HEK293 (cell line): ENCODE measurements at regions not wholly inside any gene's neighbourhood (a gene's known extent, or its start where the extent isn't known, plus 50 kb on each side); places are given as distances from the start of the nearest gene placed in this dataset.

Experiments used
- CTCF ChIA-PET: fragments of 350-600 bp; formaldehyde crosslinking; extraction: SDS; loops from one replicate; lab custom pipeline; 2021; ENCODE audit warnings: antibody characterized with exemption; lab: Yijun Ruan, JAX
- POLR2A ChIA-PET: fragments of 300-600 bp; formaldehyde crosslinking; extraction: SDS; loops from one replicate; lab custom pipeline; 2020; ENCODE audit warnings: antibody characterized with exemption, inconsistent platforms; lab: Yijun Ruan, JAX
- H3K27ac ChIP-seq: fragments of 200-500 bp; sonication (Bioruptor generic); 2 replicates; pipeline ENCODE4 v1.5.1; 2014; ENCODE audit warnings: low read depth, low read length, control low read depth, inconsistent platforms; ENCODE audit errors: extremely low read depth
- H3K36me3 ChIP-seq, 2 experiments: fragments of 200-500 bp in 1 of 2; sonication (Bioruptor generic) in 1 of 2; 1 replicate in 1 of 2; 2 replicates in 1 of 2; pipeline ENCODE4 v1.5.1; 2014 to 2017; ENCODE audit warnings: inconsistent platforms in 2 of 2, low read length in 2 of 2; ENCODE audit not compliant: control insufficient read depth in 2 of 2, insufficient read depth in 1 of 2
- H3K4me1 ChIP-seq: fragments of 200-500 bp; sonication (Bioruptor generic); 2 replicates; pipeline ENCODE4 v1.5.1; 2014; ENCODE audit warnings: mild to moderate bottlenecking, low read length, inconsistent platforms; ENCODE audit not compliant: control insufficient read depth, insufficient read depth
- H3K4me3 ChIP-seq: 2 replicates; pipeline ENCODE4 v1.5.1; 2011; ENCODE audit warnings: low read depth, mild to moderate bottlenecking, control low read depth, low read length, moderate library complexity
- H3K9me3 ChIP-seq: fragments of 200-500 bp; sonication (Bioruptor generic); 2 replicates; pipeline ENCODE4 v1.5.1; 2014; ENCODE audit warnings: low read depth, low read length, inconsistent platforms; ENCODE audit not compliant: control insufficient read depth, insufficient read depth
- BCL11B ChIP-seq: fragments of 450-650 bp; formaldehyde crosslinking; IDR thresholded peaks from 2 replicates; pipeline ENCODE4 v1.5.1; 2016; ENCODE audit warnings: low read depth, missing biosample characterization, missing genetic modification characterization
- GLIS2 ChIP-seq: fragments of 450-650 bp; formaldehyde crosslinking; IDR thresholded peaks from 2 replicates; pipeline ENCODE4 v1.5.1; 2016; ENCODE audit warnings: missing biosample characterization, missing genetic modification characterization
- KLF1 ChIP-seq: fragments of 450-650 bp; formaldehyde crosslinking; IDR thresholded peaks from 2 replicates; pipeline ENCODE4 v1.5.1; 2016; ENCODE audit warnings: missing biosample characterization, missing genetic modification characterization
- KLF10 ChIP-seq: fragments of 450-650 bp; IDR thresholded peaks from 2 replicates; pipeline ENCODE4 v1.5.1; 2018; ENCODE audit warnings: missing biosample characterization, mild to moderate bottlenecking, missing genetic modification characterization
- MZF1 ChIP-seq: fragments of 450-650 bp; formaldehyde crosslinking; IDR thresholded peaks from 2 replicates; pipeline ENCODE4 v1.5.1; 2017; ENCODE audit warnings: missing biosample characterization, missing genetic modification characterization, borderline replicate concordance
- PBX3 ChIP-seq: sonication (generic); formaldehyde crosslinking; IDR thresholded peaks from 2 replicates; pipeline ENCODE4 v1.8.1; 2022; ENCODE audit warnings: mild to moderate bottlenecking, moderate library complexity, missing genetic modification reagents
- PRDM1 ChIP-seq: fragments of 450-650 bp; formaldehyde crosslinking; IDR thresholded peaks from 2 replicates; pipeline ENCODE4; 2016; ENCODE audit warnings: missing biosample characterization, missing genetic modification characterization
- ZFHX2 ChIP-seq: fragments of 450-650 bp; formaldehyde crosslinking; conservative IDR thresholded peaks from 2 replicates; pipeline ENCODE4 v1.5.1; 2016; ENCODE audit warnings: missing biosample characterization, missing genetic modification characterization
- ZNF112 ChIP-seq: fragments of 450-650 bp; formaldehyde crosslinking; IDR thresholded peaks from 2 replicates; pipeline ENCODE4 v1.5.0; 2017; ENCODE audit warnings: missing biosample characterization, missing genetic modification characterization
- ZNF114 ChIP-seq: fragments of 450-650 bp; formaldehyde crosslinking; IDR thresholded peaks from 2 replicates; pipeline ENCODE4 v1.5.0; 2017; ENCODE audit warnings: missing biosample characterization, missing genetic modification characterization
- ZNF155 ChIP-seq: fragments of 450-650 bp; formaldehyde crosslinking; IDR thresholded peaks from 2 replicates; pipeline ENCODE4 v1.5.1; 2016; ENCODE audit warnings: missing biosample characterization, missing genetic modification characterization
- ZNF157 ChIP-seq: fragments of 450-650 bp; formaldehyde crosslinking; IDR thresholded peaks from 2 replicates; pipeline ENCODE4 v1.5.1; 2016; ENCODE audit warnings: missing biosample characterization, missing genetic modification characterization
- ZNF169 ChIP-seq: fragments of 450-650 bp; formaldehyde crosslinking; IDR thresholded peaks from 2 replicates; pipeline ENCODE4 v1.5.1; 2016; ENCODE audit warnings: missing biosample characterization, missing genetic modification characterization
- ZNF18 ChIP-seq: fragments of 450-650 bp; formaldehyde crosslinking; IDR thresholded peaks from 2 replicates; pipeline ENCODE4 v1.5.1; 2016; ENCODE audit warnings: missing biosample characterization, missing genetic modification characterization
- ZNF19 ChIP-seq: fragments of 450-650 bp; formaldehyde crosslinking; IDR thresholded peaks from 2 replicates; pipeline ENCODE4; 2016; ENCODE audit warnings: missing biosample characterization, missing genetic modification characterization, low read depth
- ZNF202 ChIP-seq: fragments of 450-650 bp; formaldehyde crosslinking; IDR thresholded peaks from 2 replicates; pipeline ENCODE4 v1.5.1; 2016; ENCODE audit warnings: missing biosample characterization, missing genetic modification characterization, borderline replicate concordance
- ZNF214 ChIP-seq: fragments of 450-650 bp; formaldehyde crosslinking; IDR thresholded peaks from 2 replicates; pipeline ENCODE4 v1.5.1; 2017; ENCODE audit warnings: missing biosample characterization, mild to moderate bottlenecking, missing genetic modification characterization, borderline replicate concordance
- ZNF354C ChIP-seq: fragments of 450-650 bp; formaldehyde crosslinking; IDR thresholded peaks from 2 replicates; pipeline ENCODE4 v1.5.1; 2016; ENCODE audit warnings: missing biosample characterization, missing genetic modification characterization, low read depth, borderline replicate concordance
- ZNF37A ChIP-seq: fragments of 450-650 bp; IDR thresholded peaks from 2 replicates; pipeline ENCODE4 v1.5.1; 2018; ENCODE audit warnings: missing biosample characterization, missing genetic modification characterization
- ZNF394 ChIP-seq: fragments of 450-650 bp; formaldehyde crosslinking; IDR thresholded peaks from 2 replicates; pipeline ENCODE4 v1.5.1; 2016; ENCODE audit warnings: missing biosample characterization, missing genetic modification characterization, mild to moderate bottlenecking, moderate library complexity, borderline replicate concordance
- ZNF629 ChIP-seq: fragments of 450-650 bp; formaldehyde crosslinking; IDR thresholded peaks from 2 replicates; pipeline ENCODE4 v1.5.1; 2017; ENCODE audit warnings: missing biosample characterization, missing genetic modification characterization
- ZNF670 ChIP-seq: fragments of 450-650 bp; formaldehyde crosslinking; IDR thresholded peaks from 2 replicates; pipeline ENCODE4 v1.5.1; 2016; ENCODE audit warnings: missing biosample characterization, missing genetic modification characterization, low read depth
- ZNF692 ChIP-seq: fragments of 450-650 bp; formaldehyde crosslinking; IDR thresholded peaks from 2 replicates; pipeline ENCODE4 v1.5.1; 2016; ENCODE audit warnings: missing biosample characterization, missing genetic modification characterization
- ZNF747 ChIP-seq: fragments of 450-650 bp; formaldehyde crosslinking; IDR thresholded peaks from 2 replicates; pipeline ENCODE4 v1.5.1; 2016; ENCODE audit warnings: missing biosample characterization, missing genetic modification characterization
- ZNF785 ChIP-seq: fragments of 450-650 bp; formaldehyde crosslinking; IDR thresholded peaks from 2 replicates; pipeline ENCODE4 v1.5.1; 2016; ENCODE audit warnings: missing biosample characterization, missing genetic modification characterization
- ZNF843 ChIP-seq: fragments of 450-650 bp; formaldehyde crosslinking; IDR thresholded peaks from 2 replicates; pipeline ENCODE4 v1.5.1; 2016; ENCODE audit warnings: missing biosample characterization, missing genetic modification characterization
- TF ChIP-seq, protein P1 (sequence below): fragments of 450-650 bp; formaldehyde crosslinking; IDR thresholded peaks from 2 replicates; pipeline ENCODE4 v1.5.1; 2017; ENCODE audit warnings: missing biosample characterization, missing genetic modification characterization
- TF ChIP-seq, protein P2 (sequence below): fragments of 450-650 bp; formaldehyde crosslinking; IDR thresholded peaks from 2 replicates; pipeline ENCODE4 v1.5.1; 2017; ENCODE audit warnings: missing biosample characterization, missing genetic modification characterization

DNA sequence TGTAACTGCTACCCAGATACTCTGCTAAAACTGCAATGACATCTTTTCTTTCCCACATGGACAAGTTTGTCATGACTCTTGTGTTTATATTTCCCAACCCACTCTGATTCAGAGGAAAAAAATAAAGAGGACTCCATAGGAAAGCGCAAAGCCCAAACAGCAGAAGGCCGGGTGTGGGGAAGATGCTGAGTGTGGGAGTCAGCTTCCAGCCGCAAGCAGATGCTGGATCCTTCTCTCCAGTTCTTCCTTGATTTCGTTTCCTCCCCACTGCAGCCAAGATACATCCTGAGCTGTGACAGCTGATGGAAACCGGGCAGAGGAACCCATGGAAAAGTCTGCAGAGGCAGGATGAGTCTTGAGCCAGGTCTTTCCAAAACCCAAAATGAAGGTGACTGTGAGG, 498.2 kb downstream of the PLPP3 start:
- TF ChIP-seq ZNF843 (tag by site-specific recombination) = no peak
- TF ChIP-seq ZNF214 = no peak
- TF ChIP-seq ZFHX2 (tag by site-specific recombination) = no peak
- no peak for TF ChIP-seq ZNF114 (tag by site-specific recombination)
- TF ChIP-seq ZNF37A (tag by site-specific recombination) = no peak
- no peak for TF ChIP-seq ZNF629 (tag by site-specific recombination)
- no peak for TF ChIP-seq ZNF157 (tag by site-specific recombination)
- TF ChIP-seq ZNF169 = no peak
- no peak for TF ChIP-seq ZNF747
- TF ChIP-seq ZNF112 = no peak
- TF ChIP-seq ZNF692 = no peak
- no peak for TF ChIP-seq ZNF354C
- no peak for TF ChIP-seq ZNF670 (tag by site-specific recombination)
- TF ChIP-seq ZNF202 = no peak
- TF ChIP-seq ZNF19 (tag by site-specific recombination) = no peak
- Histone ChIP-seq H3K36me3 (no peaks in the 10 kb centered on the region), H3K4me1 (no peaks in the 10 kb centered on the region), H3K27ac (no peak overlapping the region), H3K4me3 (no peak overlapping the region), H3K9me3 (no peaks in the 10 kb centered on the region)
- ChIA-PET CTCF (interaction anchor here (0.7 kb wide), 1 partner anchor 628 kb away, joined by 3 read pairs; no protein-coding TSS in a partner anchor), POLR2A (no interaction called here)

DNA sequence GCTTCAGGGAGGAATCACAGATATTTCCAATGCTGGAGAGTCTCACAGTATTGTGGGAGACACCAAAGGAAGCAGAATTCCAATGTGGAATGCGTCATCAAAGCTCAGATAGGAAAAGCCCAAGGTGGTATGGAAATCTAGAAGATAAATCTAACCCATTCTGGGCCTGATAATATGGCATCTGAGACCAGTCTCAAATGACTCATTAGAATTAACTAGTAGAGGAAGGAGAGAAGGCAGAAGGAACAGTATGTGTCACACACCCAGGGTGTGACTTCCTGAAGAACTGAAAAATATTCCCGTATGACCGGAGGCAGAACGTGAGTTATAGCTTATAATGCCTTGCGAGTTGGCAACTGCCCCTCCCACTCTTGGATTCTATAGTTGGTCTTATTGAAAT, 499.2 kb downstream of the PLPP3 start:
- H3K27ac ChIP-seq = no peak overlapping the region
- CTCF ChIA-PET = no interaction called here
- TF ChIP-seq, protein P1, sequence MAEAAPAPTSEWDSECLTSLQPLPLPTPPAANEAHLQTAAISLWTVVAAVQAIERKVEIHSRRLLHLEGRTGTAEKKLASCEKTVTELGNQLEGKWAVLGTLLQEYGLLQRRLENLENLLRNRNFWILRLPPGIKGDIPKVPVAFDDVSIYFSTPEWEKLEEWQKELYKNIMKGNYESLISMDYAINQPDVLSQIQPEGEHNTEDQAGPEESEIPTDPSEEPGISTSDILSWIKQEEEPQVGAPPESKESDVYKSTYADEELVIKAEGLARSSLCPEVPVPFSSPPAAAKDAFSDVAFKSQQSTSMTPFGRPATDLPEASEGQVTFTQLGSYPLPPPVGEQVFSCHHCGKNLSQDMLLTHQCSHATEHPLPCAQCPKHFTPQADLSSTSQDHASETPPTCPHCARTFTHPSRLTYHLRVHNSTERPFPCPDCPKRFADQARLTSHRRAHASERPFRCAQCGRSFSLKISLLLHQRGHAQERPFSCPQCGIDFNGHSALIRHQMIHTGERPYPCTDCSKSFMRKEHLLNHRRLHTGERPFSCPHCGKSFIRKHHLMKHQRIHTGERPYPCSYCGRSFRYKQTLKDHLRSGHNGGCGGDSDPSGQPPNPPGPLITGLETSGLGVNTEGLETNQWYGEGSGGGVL (tag by site-specific recombination) = no peak
- no peak for TF ChIP-seq PRDM1 (tag by site-specific recombination)
- TF ChIP-seq PBX3 (CRISPR knock-in tag) = no peak
- TF ChIP-seq MZF1 (tag by site-specific recombination) = no peak
- TF ChIP-seq ZNF18 (tag by site-specific recombination) = no peak
- no peak for TF ChIP-seq KLF10
- TF ChIP-seq ZNF785 (tag by site-specific recombination) = no peak
- TF ChIP-seq ZNF394 (tag by site-specific recombination) = no peak
- no peak for TF ChIP-seq GLIS2 (tag by site-specific recombination)
- no peak for TF ChIP-seq BCL11B (tag by site-specific recombination)
- no peak for TF ChIP-seq KLF1
- TF ChIP-seq ZNF155 (tag by site-specific recombination) = no peak
- TF ChIP-seq, protein P2, sequence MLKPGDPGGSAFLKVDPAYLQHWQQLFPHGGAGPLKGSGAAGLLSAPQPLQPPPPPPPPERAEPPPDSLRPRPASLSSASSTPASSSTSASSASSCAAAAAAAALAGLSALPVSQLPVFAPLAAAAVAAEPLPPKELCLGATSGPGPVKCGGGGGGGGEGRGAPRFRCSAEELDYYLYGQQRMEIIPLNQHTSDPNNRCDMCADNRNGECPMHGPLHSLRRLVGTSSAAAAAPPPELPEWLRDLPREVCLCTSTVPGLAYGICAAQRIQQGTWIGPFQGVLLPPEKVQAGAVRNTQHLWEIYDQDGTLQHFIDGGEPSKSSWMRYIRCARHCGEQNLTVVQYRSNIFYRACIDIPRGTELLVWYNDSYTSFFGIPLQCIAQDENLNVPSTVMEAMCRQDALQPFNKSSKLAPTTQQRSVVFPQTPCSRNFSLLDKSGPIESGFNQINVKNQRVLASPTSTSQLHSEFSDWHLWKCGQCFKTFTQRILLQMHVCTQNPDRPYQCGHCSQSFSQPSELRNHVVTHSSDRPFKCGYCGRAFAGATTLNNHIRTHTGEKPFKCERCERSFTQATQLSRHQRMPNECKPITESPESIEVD (tag by site-specific recombination) = no peak
- no peak for TF ChIP-seq ZNF37A (tag by site-specific recombination)
- TF ChIP-seq, all 188 proteins: peak for 0

More for the DNA sequence above, 499.2 kb downstream of the PLPP3 start:
- H3K9me3 ChIP-seq = no peaks in the 10 kb centered on the region
- no peaks in the 10 kb centered on the region for H3K4me1 ChIP-seq
- H3K36me3 ChIP-seq = no peaks in the 10 kb centered on the region
- POLR2A ChIA-PET = no interaction called here
- H3K4me3 ChIP-seq = no peak overlapping the region
